SK-N-MC (cell line): ENCODE measurements at regions not wholly inside any gene's neighbourhood (a gene's known extent, or its start where the extent isn't known, plus 50 kb on each side); places are given as distances from the start of the nearest gene placed in this dataset.
A peak's percentile ranks its signal among the peaks of the same experiment; 100 is the strongest.

Experiments
- DNase-seq: peaks from one replicate; pipeline ENCODE4 v3.0.0-alpha.2; 2011; ENCODE audit warnings: low read depth, low spot score
- H3K27ac ChIP-seq: fragments of 200-600 bp; sonication (generic); 2 replicates; pipeline ENCODE4 v1.5.1; 2016; ENCODE audit warnings: mixed run types
- H3K36me3 ChIP-seq: fragments of 200-600 bp; sonication (generic); 2 replicates; pipeline ENCODE4 v1.6.1; 2017; ENCODE audit warnings: antibody characterized with exemption, low read length, mixed read lengths; ENCODE audit not compliant: insufficient read depth
- H3K4me3 ChIP-seq: fragments of 200-600 bp; sonication (generic); 2 replicates; pipeline ENCODE4 v1.5.1; 2016
- H3K9ac ChIP-seq: fragments of 200-600 bp; sonication (generic); 2 replicates; pipeline ENCODE4 v1.8.0; 2017; ENCODE audit warnings: mixed run types, mixed read lengths; ENCODE audit not compliant: insufficient read length
- H3K9me3 ChIP-seq: fragments of 200-600 bp; sonication (generic); 2 replicates; pipeline ENCODE4 v1.6.1; 2017; ENCODE audit warnings: low read depth, mild to moderate bottlenecking, antibody characterized with exemption, low read length, moderate library complexity, mixed read lengths
- EZH2 ChIP-seq: fragments of 200-600 bp; sonication (generic); IDR thresholded peaks from one replicate; pipeline ENCODE4 v1.6.1; 2017; ENCODE audit warnings: antibody characterized with exemption
- FOXP2 ChIP-seq: optimal IDR thresholded peaks from 2 replicates; pipeline ENCODE3; 2011; ENCODE audit warnings: mild to moderate bottlenecking, moderate library complexity; ENCODE audit not compliant: insufficient read depth; ENCODE audit errors: extremely low read length, control extremely low read depth
- POLR2AphosphoS5 ChIP-seq: IDR thresholded peaks from 2 replicates; pipeline ENCODE4 v1.6.1; 2012; ENCODE audit warnings: mild to moderate bottlenecking, low read depth, low read length, borderline replicate concordance

DNA sequence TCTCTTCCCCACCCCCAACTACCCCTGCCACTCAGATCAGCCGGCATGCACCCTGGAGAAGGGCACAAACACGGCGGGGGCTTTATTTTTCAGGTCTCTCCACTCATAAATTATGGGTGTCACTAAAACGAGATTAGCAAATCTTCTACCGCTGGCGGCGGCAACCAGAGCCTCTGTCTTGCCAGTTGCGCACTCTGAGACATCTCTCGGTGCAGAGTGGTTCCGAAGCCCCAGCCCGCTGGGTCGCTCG lies 125.3 kb upstream of the C11orf58 start:
- no peak for DNase-seq
- no peaks in the 10 kb centered on the region for H3K36me3 ChIP-seq
- peak overlapping the region; percentile 82 for H3K27ac ChIP-seq
- no peak for TF ChIP-seq EZH2
- TF ChIP-seq POLR2AphosphoS5: no peak
- no peak for TF ChIP-seq FOXP2
- no peaks in the 10 kb centered on the region for H3K9me3 ChIP-seq
- H3K4me3 ChIP-seq: peak overlapping the region; percentile 97
- H3K9ac ChIP-seq: peak overlapping the region; percentile 98

DNA sequence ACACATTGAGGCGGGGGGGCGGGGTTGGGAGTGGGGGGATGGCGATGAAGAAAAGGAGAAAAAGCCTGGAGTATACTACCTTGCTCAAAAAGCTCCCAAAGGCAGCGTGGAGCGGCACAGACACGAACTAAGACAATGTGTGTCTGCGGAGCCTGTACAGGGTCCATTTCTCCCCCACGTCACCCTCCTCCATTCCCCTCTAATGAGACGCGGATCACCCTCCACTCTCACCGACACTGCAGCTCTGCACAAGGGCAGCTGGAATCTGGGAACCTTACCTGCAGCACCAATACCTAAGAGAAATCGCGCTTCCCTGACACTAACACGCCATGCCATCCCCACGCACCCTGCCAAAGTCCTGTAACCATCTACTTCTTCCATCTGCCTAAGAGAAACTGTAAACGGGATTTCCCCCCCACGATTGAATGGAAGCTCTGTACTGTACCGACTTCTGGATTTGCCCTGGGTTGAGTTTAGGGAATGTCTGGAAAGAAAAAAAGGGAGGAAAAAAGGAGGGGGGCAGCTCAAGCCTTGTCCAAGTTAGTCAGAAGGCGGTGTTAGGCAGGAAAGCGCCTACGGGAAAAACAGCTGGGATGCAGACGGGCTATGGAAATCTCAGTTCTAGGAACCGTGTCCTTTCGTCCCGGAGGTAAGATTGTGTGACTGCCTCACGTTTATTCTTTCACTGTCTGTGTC lies 125.7 kb upstream of the C11orf58 start:
- Histone ChIP-seq H3K36me3 (no peaks in the 10 kb centered on the region), H3K9me3 (no peaks in the 10 kb centered on the region), H3K27ac (peak overlapping the region; percentile 82), H3K4me3 (peak overlapping the region; percentile 97), H3K9ac (peak overlapping the region; percentile 98)
- TF ChIP-seq EZH2 (no peak), FOXP2 (no peak), POLR2AphosphoS5 (no peak; the same call in 1 of the 2 replicates)
- no peak for DNase-seq

DNA sequence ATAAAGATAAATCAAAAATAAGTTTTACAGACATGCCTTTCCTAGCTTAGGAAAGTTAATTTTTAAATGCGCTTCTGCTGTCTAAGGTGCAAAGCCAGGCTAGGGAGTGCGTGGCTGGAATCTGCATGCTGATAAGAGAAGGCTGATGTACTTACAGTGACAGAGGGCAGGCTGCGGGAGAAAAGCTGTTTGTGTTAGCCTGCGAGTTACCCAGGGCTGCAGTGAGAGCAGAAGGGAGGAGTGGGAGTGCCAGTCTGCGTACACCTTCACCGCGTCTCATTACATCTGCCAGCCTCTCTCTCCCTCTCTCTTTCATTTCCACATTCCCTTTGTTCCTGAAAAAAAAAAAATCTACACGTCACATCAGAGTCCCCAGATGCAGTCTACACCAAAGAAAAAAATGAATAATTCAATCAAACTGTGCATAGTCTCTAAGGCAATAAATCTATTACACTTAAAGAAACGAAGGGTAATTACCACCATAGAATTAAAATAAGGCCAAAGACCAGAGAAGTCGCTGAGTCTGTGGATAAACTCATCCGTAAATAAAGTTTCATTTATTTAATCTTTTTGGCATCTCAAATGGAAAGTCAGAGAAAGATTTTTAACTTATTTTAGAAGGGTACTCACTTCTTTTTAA lies 126.4 kb upstream of the C11orf58 start:
- H3K9ac ChIP-seq: peak overlapping the region; percentile 98
- no peaks in the 10 kb centered on the region for H3K36me3 ChIP-seq
- H3K27ac ChIP-seq: peak overlapping the region; percentile 82
- peak overlapping the region; percentile 97 for H3K4me3 ChIP-seq
- H3K9me3 ChIP-seq: no peaks in the 10 kb centered on the region
- DNase-seq: no peak
- no peak for TF ChIP-seq EZH2
- no peak for TF ChIP-seq FOXP2
- TF ChIP-seq POLR2AphosphoS5: no peak; the same call in 1 of the 2 replicates

DNA sequence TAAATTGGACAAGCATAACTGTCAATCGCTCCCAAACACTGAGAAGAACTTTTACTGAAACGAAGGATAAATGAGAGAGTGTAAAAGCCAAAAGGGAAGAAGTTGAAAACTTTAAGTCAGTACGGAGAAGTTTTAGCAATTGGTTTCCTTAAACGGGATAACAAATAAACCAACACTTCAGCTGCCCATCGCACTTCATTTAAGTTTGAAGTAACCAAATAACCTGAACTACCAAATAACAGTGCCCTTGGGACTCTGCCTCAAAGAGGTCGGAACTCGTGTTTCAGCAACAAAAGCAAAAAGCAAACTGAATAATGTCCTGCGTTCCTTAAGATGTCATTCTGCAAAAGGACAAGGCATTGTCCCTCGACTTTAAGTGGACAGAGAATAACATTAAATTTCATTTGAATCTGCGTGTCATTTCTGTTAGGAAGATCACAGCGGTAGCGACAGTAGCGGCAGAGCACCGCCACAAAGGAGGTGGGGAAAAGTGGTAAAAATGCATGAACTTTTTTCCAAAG lies 127.0 kb upstream of the C11orf58 start:
- peak overlapping the region; percentile 97 for H3K4me3 ChIP-seq
- H3K27ac ChIP-seq: peak overlapping the region; percentile 82
- H3K9me3 ChIP-seq: no peaks in the 10 kb centered on the region
- peak overlapping the region; percentile 98 for H3K9ac ChIP-seq
- no peak for TF ChIP-seq FOXP2
- TF ChIP-seq POLR2AphosphoS5: 0 out of 2 replicates have a peak, but pooled peaks have one; percentile 0
- no peak for DNase-seq
- no peaks in the 10 kb centered on the region for H3K36me3 ChIP-seq

DNA sequence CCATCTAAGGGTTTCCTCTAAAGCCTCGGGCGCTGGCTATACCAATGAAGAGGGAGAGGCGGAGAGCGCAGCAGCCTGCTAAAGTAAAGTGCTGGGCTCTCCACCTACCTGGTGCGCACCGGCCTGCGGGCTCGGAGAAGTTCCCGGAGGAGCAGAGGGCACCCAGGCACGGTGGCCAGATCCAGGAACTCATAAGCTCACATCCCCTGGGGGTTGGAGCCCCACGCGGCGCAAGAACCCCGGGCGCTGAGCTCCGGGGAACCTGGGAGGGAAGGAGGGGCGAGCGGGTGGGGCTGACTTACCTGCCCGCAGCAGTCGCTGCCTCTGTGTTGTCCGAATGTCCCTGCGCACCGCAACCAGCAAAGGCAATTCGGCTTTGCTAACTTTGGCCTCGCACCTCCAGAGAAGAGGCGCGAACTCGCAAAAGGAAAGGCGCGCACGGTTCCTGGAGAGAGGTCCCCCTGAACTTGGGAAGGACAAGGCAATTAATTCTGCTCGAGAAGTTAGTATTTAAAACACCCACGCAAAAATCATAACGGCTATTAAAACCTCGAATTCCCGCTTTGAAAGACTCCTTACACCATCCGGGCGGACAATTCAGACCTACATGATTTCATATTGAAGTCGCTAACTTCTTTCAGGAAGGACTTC lies 127.6 kb upstream of the C11orf58 start:
- H3K4me3 ChIP-seq: peak overlapping the region; percentile 97
- DNase-seq: no peak
- H3K36me3 ChIP-seq: no peaks in the 10 kb centered on the region
- TF ChIP-seq POLR2AphosphoS5 (no peak), FOXP2 (no peak), EZH2 (no peak)
- H3K27ac ChIP-seq: peak overlapping the region; percentile 82
- H3K9me3 ChIP-seq: no peaks in the 10 kb centered on the region
- peak overlapping the region; percentile 98 for H3K9ac ChIP-seq

DNA sequence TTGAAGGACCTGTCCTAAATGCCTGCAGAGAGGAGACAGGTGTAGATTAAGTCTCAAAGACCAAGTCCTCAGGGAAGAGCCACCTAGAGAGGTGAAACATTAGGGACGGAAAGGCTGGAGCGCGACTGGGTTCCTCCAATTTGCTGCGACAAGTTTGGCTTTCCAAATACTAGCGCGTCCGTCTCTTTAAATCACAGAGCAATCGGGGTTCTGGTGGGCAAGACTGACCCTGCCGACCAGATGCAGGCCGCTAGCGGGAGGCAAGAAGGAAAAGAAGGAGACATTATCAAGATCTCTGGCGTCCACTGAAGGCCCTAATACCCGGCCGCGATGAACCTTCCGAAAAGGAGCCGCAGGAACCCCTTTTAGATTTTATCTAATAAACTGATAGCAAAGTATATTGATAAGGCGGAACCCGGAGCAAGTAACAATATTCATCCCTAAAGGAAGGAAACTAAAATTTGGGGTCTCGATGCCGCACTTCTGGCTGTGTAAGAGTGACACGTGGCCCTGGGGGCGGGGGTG lies 128.2 kb upstream of the C11orf58 start:
- no peaks in the 10 kb centered on the region for H3K36me3 ChIP-seq
- H3K4me3 ChIP-seq: peak overlapping the region; percentile 97
- H3K27ac ChIP-seq: peak overlapping the region; percentile 97
- no peaks in the 10 kb centered on the region for H3K9me3 ChIP-seq
- no peak for DNase-seq
- TF ChIP-seq POLR2AphosphoS5 (no peak), FOXP2 (no peak), EZH2 (no peak)
- peak overlapping the region; percentile 98 for H3K9ac ChIP-seq

DNA sequence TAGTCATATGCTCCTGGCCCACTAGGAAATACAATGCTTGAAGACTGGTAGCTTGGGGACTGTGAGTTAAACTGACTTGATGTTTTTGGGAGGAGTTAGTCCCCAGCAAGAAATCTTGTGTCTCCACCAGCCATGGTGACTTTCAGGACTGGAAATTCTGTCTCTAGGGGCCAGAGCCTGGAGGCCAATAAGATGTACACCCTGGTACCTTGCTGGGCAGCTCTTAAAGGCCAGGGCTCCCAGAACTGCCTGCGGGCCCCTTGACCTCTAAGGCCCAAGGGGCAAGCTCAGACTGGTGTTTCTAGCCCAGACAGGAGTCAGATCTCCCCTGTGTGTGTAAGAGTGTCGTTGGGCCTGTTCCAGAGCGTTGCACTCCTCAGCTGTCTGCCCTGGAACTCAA lies 128.7 kb upstream of the C11orf58 start:
- TF ChIP-seq POLR2AphosphoS5: no peak
- no peak for TF ChIP-seq FOXP2
- TF ChIP-seq EZH2: no peak
- Histone ChIP-seq H3K4me3 (peak overlapping the region; percentile 97), H3K9me3 (no peaks in the 10 kb centered on the region), H3K36me3 (no peaks in the 10 kb centered on the region), H3K9ac (peak overlapping the region; percentile 98), H3K27ac (peak overlapping the region; percentile 97)
- no peak for DNase-seq
